GM18907 (cell line): ENCODE measurements at regions not wholly inside any gene's neighbourhood (a gene's known extent, or its start where the extent isn't known, plus 50 kb on each side); places are given as distances from the start of the nearest gene placed in this dataset.

Experiments used
- ATAC-seq: cut with Tn5 transposase; IDR thresholded peaks from one replicate; pipeline ENCODE4 v1.9.1; 2021; ENCODE audit warnings: mild to moderate bottlenecking, moderate library complexity; ENCODE audit not compliant: unreplicated experiment

DNA sequence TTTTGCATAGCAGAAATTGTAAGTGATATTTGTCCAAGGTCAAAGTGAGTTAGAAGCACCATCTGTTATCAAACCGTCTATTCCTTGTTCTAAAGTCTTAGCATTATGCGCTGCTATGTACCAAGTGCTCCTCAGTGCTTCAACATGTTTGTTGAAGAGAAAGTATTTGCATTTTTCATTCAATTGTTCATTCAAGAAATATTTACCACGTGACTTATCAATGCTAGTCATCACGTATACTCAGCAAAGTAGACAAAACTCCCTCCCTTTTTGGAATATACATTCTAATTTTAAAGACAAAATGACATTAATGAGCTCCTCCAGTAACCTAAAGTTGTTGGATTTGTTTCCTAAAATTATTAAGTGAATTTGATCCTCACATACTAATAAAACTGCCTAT lies 388.0 kb upstream of the CDH8 start:
- no peak for ATAC-seq

DNA sequence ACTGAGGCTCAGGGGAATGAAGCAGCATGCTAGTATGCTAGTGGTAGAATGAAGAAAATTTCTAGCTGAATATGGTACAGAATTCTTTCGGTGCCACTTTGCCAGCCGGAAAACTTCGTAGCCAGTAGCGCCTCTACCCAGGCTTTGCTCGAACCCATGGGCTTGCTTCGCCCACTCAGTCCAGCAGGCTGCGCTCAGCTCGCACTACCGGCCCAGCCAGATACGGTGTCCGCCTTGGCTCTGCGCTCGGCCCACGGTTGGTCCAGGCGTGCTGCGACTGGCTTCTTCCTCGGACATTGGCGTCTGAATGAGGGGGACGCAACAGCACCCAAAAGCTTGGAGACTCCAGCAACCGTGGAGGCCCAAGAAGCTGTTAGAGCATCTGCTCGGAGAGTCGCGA lies 372.5 kb upstream of the CDH8 start:
- ATAC-seq = no peak

DNA sequence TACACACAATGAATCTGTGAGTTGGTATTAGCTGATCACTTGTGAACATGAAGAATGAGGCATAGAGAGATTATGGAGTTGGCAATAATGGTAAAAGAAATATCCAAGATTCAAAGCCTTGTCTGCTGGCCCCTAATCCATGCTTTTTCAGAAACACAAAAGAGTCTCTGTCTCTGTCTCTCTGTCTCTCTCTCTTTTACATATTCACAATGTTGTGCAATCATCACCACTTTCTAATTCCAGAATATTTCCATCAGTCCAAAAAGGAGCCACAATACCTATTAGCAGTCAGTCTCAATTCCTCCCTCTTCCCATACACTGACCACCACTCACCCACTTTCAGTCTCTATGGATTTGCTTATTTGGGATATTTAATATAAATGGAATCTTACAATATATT lies 370.1 kb upstream of the CDH8 start:
- no peak for ATAC-seq

GRCh38 chr16:62404842-62405611 lies 368.8 kb upstream of the CDH8 start:
- ATAC-seq = no peak

DNA sequence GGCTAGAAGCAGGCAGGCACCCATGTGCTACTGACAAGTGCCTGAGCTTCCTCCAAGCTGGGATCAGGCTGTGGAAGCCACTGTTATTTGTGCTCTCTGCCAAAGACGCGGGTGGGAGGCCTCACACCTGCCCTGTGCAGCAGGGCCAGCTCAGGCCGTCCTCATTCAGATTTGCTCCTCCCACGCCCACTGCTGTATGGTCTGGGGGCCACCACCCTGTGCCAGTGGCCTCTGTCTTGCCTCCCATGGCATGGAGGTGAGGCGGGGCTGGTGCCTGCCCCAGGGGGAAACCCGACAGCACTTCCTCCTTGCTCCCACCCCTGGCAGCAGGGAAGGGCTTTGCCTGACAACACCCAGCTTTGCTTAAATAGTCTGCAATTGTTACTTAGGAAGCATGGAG lies 356.5 kb upstream of the CDH8 start:
- no peak for ATAC-seq

DNA sequence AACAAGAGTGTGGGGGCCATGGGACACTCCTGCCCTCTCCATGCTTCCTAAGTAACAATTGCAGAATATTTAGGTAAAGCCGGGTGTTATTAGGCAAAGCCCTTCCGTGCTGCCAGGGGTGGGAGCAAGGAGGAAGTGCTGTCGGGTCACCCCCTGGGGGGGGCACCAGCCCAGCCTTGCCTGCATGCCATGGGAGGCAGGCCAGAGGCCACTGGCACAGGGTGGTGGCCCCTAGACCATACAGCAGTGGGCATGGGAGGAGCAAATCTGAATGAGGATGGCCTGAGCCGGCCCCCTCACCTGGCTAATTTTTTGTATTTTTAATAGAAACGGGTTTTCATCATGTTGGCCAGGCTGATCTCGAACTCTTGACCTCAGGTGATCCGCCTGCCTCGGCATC lies 355.7 kb upstream of the CDH8 start:
- no peak for ATAC-seq

DNA sequence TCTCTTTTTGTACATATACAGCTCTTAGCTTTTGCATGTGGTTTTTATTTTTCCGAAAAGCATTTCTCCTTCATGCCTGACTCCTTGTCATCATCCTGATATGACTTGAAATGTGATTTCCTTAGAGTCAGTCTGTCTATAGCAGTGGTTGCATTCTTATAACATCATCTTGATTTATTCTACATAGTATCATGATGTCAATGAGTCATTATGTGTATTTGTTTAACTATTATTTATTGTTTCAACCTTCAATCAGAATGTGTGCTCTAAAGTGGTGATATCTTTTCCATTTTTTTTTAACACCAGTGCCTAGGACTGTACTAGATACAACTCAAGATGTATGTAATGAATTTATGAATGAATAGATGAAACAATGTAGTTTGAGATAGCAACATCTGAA lies 354.9 kb upstream of the CDH8 start:
- no peak for ATAC-seq

- no peak for ATAC-seq
Observed at GRCh38 chr16:62390214-62390613, 354.0 kb upstream of the CDH8 start.

- no peak for ATAC-seq
Observed at GRCh38 chr16:62386411-62386810, 350.2 kb upstream of the CDH8 start.

- ATAC-seq = no peak
Observed at GRCh38 chr16:62383941-62384340, 347.7 kb upstream of the CDH8 start.

DNA sequence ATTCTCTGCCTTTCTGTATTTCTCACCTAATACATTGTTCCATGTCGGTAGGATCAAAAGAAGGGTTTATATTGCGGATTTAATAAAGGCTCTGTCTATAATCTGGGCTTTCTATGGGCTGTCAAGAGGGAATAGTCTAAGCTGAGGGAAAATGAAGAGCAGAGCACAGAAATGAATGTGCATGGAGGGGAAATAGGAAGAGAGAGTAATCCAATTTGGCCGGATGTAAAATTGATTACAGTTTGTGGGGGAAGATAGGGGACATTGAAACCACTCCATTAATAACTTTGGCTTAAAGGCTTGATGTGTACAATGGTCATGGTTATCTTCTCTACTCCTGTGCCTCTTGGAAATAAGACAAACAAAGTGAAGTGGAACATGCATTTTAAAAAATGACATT lies 334.2 kb upstream of the CDH8 start:
- no peak for ATAC-seq

DNA sequence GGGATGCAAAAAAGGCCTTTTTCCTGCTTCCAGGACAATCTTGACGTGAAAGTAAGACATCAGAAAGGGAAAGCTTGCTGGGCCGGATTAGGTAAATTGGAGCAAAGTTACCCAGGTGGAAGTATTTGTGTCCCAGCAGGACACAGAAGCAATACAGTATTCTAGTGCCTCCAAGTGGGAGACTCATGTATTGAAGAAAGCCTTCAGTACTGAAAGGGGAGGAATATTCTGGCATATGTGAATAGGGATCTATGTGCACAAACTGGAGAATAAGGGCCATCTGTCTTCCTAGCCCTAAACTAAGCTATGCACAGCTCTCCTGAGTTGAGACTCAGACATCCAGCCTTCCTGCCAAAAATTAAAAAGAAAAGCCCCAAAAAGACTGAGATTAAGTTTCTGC lies 327.3 kb upstream of the CDH8 start:
- no peak for ATAC-seq

DNA sequence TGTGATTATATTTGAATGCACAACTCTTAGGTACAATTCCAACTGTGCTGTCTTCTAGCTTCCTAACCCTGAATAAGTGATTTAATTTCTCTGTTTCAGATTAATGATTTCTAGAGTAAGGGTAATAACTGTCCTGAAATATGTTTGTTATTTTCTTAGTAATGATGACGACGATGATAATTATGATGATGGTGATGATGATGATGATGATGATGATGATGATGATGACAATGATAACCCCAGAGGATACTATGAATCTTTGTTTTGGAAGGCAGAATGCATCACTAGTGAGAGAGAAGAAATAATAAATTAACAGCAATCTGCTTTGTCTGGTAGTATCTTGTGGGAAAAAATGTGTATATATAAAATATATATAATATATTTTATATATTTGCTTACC lies 317.1 kb upstream of the CDH8 start:
- no peak for ATAC-seq

GRCh38 chr16:62342216-62342615 lies 306.0 kb upstream of the CDH8 start:
- no peak for ATAC-seq

DNA sequence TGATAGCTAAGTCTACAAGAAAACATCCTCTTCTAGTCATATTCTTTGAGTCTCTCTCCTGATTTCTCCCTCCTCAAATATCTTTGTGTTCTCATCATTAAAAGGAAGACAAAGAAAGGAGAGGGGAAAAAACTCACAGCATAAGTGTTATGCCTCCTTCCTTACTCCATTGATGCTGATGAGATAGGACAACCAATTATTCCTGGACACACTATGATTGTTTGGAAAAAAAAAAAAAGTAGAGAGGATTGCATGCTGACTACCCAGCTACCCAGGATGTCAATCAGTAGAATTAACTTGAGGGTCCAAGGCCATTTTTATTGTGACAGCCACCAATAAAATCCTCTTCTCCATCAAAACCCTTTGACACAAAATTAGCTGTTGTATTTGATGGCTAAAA lies 299.1 kb upstream of the CDH8 start:
- no peak for ATAC-seq

DNA sequence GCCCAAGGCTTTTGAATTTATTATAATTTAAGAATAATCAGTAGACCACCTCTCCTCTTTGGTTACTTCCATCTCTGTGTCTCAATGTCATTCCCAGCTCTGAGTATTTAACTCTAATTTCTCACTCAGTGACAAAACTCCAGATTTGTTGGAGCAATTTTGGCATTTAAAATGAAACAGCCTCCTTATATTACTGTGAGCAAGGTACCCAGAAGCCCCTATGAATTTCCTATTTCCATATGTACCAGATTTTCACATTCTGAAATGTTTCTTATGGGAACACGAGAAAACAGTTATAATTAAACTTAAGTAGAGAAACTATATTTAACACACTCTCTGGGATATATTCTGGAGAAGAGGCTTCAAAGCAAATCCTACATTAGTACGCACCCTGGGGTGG lies 285.4 kb upstream of the CDH8 start:
- no peak for ATAC-seq

- ATAC-seq = no peak
Observed at GRCh38 chr16:62298600-62298999, 262.4 kb upstream of the CDH8 start.

GRCh38 chr16:62294213-62294972 lies 258.2 kb upstream of the CDH8 start:
- ATAC-seq = no peak

- ATAC-seq = no peak
Observed at GRCh38 chr16:62288990-62289629, 252.9 kb upstream of the CDH8 start.

DNA sequence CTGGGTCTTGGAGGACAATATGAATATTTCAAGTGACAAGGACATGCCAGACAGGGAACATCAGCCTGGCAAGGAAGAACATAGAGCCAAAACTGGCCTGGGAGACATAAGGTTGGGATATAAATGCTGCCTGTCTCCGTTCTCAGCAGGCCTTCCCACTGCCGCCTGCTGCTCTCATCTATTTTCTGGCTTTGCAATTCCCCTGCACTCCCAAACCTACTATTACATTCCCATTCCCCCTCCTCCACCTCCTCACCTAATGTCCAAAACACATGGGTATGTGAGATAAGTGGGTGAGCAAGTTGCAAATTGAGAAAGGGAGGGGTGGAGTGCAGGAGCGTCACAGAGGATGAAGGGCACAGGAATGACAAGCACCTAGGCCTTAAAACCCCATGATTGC lies 244.3 kb upstream of the CDH8 start:
- ATAC-seq = no peak

DNA sequence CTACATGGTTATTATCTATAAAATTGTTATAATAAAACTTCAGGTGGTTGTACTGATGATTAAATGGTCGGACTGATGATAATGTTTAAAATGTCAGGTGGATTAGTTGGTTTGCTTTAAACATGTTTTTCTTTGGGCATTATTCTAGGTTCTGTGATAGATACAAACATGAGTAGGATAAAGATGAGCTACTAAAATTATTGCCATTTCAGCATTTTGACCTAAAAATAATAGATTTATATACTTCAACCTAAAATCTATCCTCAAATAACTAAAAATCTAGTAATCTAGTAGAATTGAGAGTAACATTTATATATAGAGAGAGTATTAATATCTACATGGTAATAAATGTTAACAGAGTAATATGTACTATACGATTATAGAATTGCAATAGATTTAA lies 241.7 kb upstream of the CDH8 start:
- no peak for ATAC-seq

DNA sequence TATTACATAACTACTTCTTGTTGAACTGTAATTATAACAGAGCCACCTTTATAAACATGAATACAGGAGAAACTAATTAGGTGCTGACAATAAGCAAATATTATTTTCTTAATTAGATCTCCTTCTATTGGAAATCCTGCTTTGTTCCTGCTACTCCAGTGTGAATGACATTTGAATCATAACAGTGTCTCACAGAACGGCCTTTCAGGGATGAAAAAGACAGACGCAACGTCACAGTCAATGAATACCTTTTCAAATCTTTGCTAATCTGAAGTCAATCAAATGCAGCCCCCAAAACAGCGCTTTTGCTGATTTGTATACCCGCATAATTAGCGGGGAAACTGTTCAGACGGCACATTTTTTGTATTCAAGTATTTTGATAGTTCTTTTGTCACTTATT lies 240.4 kb upstream of the CDH8 start:
- no peak for ATAC-seq
